HepG2 (cell line): ENCODE measurements at regions not wholly inside any gene's neighbourhood (a gene's known extent, or its start where the extent isn't known, plus 50 kb on each side); places are given as distances from the start of the nearest gene placed in this dataset.

Experiments used
- ATAC-seq: fragments of 200-7000 bp; cut with Tn5 transposase; 3 replicates; pipeline ENCODE4 v1.9.1; 2020; ENCODE audit warnings: mild to moderate bottlenecking, moderate library complexity
- BruUV-seq: library from RNA; stranded (reverse); fragments of 400-500 nt; replicated peaks from 2 replicates; lab custom pipeline; 2021; lab: Mats Ljungman, UMichigan
- CTCF ChIA-PET: fragments of 300-600 bp; formaldehyde crosslinking; extraction: SDS; loops from one replicate; lab custom pipeline; 2021; ENCODE audit warnings: low total read pairs, inconsistent platforms, low intra/inter-chr PET ratio; lab: Yijun Ruan, JAX
- POLR2A ChIA-PET: fragments of 350-600 bp; sonication (Branson Sonifier 250); formaldehyde crosslinking; loops from one replicate; lab custom pipeline; 2020; ENCODE audit warnings: antibody characterized with exemption, inconsistent platforms; lab: Yijun Ruan, JAX
- DNase-seq: peaks from one replicate; pipeline ENCODE4 v3.0.0-alpha.2; 2015; ENCODE audit warnings: low spot score
- FAIRE-seq: peaks from 3 replicates; lab custom pipeline; 2011; peaks lifted over from hg19 to GRCh38; lab: Jason Lieb, UNC
- H2AFZ ChIP-seq: one replicate; pipeline ENCODE4 v1.6.1; 2011; ENCODE audit warnings: low read length, inconsistent platforms
- H3K27ac ChIP-seq: fragments of 300-600 bp; 3 replicates; pipeline ENCODE4 v1.8.0; 2011; ENCODE audit warnings: mixed run types, mild to moderate bottlenecking, mixed read lengths, low read length, inconsistent platforms; ENCODE audit not compliant: insufficient read depth; ENCODE audit errors: extremely low read length
- H3K27me3 ChIP-seq, 2 experiments: fragments of 200-600 bp in 1 of 2; 2 replicates in 1 of 2; 3 replicates in 1 of 2; pipeline versions ENCODE4 v1.6.0 to v1.8.0; 2011; ENCODE audit warnings: low read length in 2 of 2, mild to moderate bottlenecking in 2 of 2, moderate library complexity in 2 of 2, inconsistent platforms in 1 of 2; ENCODE audit not compliant: insufficient read depth in 2 of 2, control insufficient read depth in 1 of 2
- H3K36me3 ChIP-seq, 2 experiments: fragments of 200-600 bp in 1 of 2; replicated peaks in 1 of 2; 2 replicates in 1 of 2; 3 replicates in 1 of 2; pipeline versions ENCODE4 v1.5.1 to v1.8.0; 2011; ENCODE audit warnings: low read length in 2 of 2, inconsistent platforms in 1 of 2; ENCODE audit not compliant: insufficient read depth in 2 of 2, control insufficient read depth in 1 of 2
- H3K4me1 ChIP-seq: 2 replicates; pipeline ENCODE4 v1.5.1; 2012; ENCODE audit warnings: low read length, inconsistent platforms; ENCODE audit not compliant: insufficient read depth
- H3K4me2 ChIP-seq: 2 replicates; pipeline ENCODE4 v1.6.0; 2011; ENCODE audit warnings: low read depth, low read length, inconsistent platforms
- H3K4me3 ChIP-seq, 3 experiments: fragments of 200-600 bp in 1 of 3; sonication (generic), shearing (Covaris generic) in 1 of 3; replicated peaks in 1 of 3; 2 replicates each; pipeline ENCODE4 v1.5.1; 2011 to 2016; ENCODE audit warnings: low read length in 3 of 3, inconsistent platforms in 2 of 3, low read depth in 2 of 3, mild to moderate bottlenecking in 2 of 3, control low read depth in 1 of 3, mixed read lengths in 1 of 3; ENCODE audit not compliant: insufficient read depth in 1 of 3
- H3K79me2 ChIP-seq: one replicate; pipeline ENCODE4 v1.6.1; 2011; ENCODE audit warnings: low read length, inconsistent platforms; ENCODE audit not compliant: insufficient read depth
- H3K9ac ChIP-seq: 2 replicates; pipeline ENCODE4 v1.6.0; 2011; ENCODE audit warnings: mild to moderate bottlenecking, low read depth, low read length, inconsistent platforms; ENCODE audit not compliant: insufficient read depth
- H3K9me3 ChIP-seq: 2 replicates; pipeline ENCODE4 v1.5.1; 2012; ENCODE audit warnings: mild to moderate bottlenecking, low read length
- H4K20me1 ChIP-seq: 2 replicates; pipeline ENCODE4 v1.6.0; 2011; ENCODE audit warnings: inconsistent platforms, mild to moderate bottlenecking, low read length, moderate library complexity; ENCODE audit not compliant: insufficient read depth
- ELF4 ChIP-seq: sonication (generic); formaldehyde crosslinking; IDR thresholded peaks from 2 replicates; pipeline ENCODE4 v1.5.0; 2020; ENCODE audit warnings: missing genetic modification reagents, mild to moderate bottlenecking, moderate library complexity, borderline replicate concordance
- FOXO1 ChIP-seq: sonication (generic); formaldehyde crosslinking; IDR thresholded peaks from 2 replicates; pipeline ENCODE4 v1.4.0; 2020; ENCODE audit warnings: missing genetic modification reagents
- GABPB1 ChIP-seq: IDR thresholded peaks from 2 replicates; pipeline ENCODE4 v1.6.1; 2016; ENCODE audit warnings: mild to moderate bottlenecking, missing genetic modification reagents, moderate library complexity, missing compliant biosample characterization
- HDAC2 ChIP-seq: sonication (generic); formaldehyde crosslinking; IDR thresholded peaks from 2 replicates; pipeline ENCODE4 v1.4.0; 2020; ENCODE audit warnings: missing genetic modification reagents
- KDM1A ChIP-seq: IDR thresholded peaks from 2 replicates; pipeline ENCODE4 v1.6.1; 2016; ENCODE audit warnings: missing compliant biosample characterization
- REXO4 ChIP-seq: sonication (generic); formaldehyde crosslinking; IDR thresholded peaks from 2 replicates; pipeline ENCODE4 v1.8.0; 2022; ENCODE audit warnings: missing genetic modification reagents, mild to moderate bottlenecking, borderline replicate concordance
- ZNF33A ChIP-seq: sonication (generic); formaldehyde crosslinking; IDR thresholded peaks from 2 replicates; pipeline ENCODE4 v1.5.1; 2020; ENCODE audit warnings: missing genetic modification reagents, mild to moderate bottlenecking, moderate library complexity, borderline replicate concordance
- ZNF446 ChIP-seq: sonication (generic); formaldehyde crosslinking; IDR thresholded peaks from 2 replicates; pipeline ENCODE4 v1.5.0; 2020; ENCODE audit warnings: mild to moderate bottlenecking, missing genetic modification reagents
- ZNF780A ChIP-seq: sonication (generic); formaldehyde crosslinking; IDR thresholded peaks from 2 replicates; pipeline ENCODE4 v1.8.0; 2022; ENCODE audit warnings: mild to moderate bottlenecking, missing genetic modification reagents, moderate library complexity
- WGBS: methylation state at CpG from one replicate; pipeline ENCODE4 v1.1.6; 2017; ENCODE audit warnings: low lambda C conversion rate; 5-methylcytosine and 5-hydroxymethylcytosine counted together
- in situ Hi-C: cut with HindIII; loops from 2 replicates; pipeline ENCODE4 v1.10.0; 2017; ENCODE audit warnings: low pct_unique_long_range_greater_than_20kb; ENCODE audit not compliant: extremely low pct_ligation_motif_present
- intact Hi-C: fragments of 100-400 bp; cut with micrococcal nuclease; formaldehyde crosslinking; loops from one replicate; pipeline ENCODE4 v1.10.0; 2022; ENCODE audit not compliant: unreplicated experiment
- TF ChIP-seq, protein P1 (sequence below): sonication (generic); formaldehyde crosslinking; conservative IDR thresholded peaks from 2 replicates; pipeline ENCODE4 v1.4.0; 2020; ENCODE audit warnings: missing genetic modification reagents

DNA sequence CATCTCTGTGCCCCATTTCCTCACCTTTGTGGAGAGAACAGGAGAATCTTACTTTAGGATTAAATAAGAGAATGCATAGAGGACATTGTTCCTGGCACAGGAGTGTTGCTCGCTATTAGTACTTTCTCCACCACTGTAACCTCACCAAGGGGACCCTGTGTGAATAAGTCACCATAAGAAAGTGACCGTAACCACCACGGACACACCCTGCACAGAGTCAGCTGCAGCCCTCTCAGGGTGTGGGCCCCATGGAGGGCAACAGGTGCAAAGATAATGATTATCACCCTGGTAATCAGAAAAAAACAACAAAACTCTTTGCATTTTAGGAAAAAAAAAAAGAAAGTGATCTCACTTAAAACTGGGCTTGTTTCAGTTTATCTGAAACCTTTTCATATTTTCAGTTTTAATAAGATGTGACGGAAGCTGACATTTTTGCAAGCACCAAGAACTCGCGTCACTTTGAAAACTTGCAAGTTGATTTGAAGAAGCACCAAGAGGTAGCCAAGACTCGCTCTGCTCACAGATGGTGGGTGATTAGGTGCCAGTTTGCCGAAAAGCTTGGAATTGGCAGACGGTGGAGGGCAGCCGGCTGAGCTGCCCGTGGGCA lies 87.0 kb upstream of the VRK1 start:
- Histone ChIP-seq H3K4me3 (no peak overlapping the region), H4K20me1 (no peaks in the 10 kb centered on the region), H3K4me1 (no peaks in the 10 kb centered on the region), H2AFZ (no peak overlapping the region), H3K79me2 (no peaks in the 10 kb centered on the region), H3K9me3 (no peaks in the 10 kb centered on the region), H3K9ac (no peak overlapping the region), H3K36me3 (no peaks in the 10 kb centered on the region), H3K4me2 (no peak overlapping the region), H3K27me3 (peaks cover 3 to 44% of the 10 kb centered on the region in 2 experiments), H3K27ac (no peak overlapping the region)
- in situ Hi-C loops (no loop called here), intact Hi-C loops (no loop called here)
- no peak for TF ChIP-seq ZNF780A
- TF ChIP-seq, protein P1, sequence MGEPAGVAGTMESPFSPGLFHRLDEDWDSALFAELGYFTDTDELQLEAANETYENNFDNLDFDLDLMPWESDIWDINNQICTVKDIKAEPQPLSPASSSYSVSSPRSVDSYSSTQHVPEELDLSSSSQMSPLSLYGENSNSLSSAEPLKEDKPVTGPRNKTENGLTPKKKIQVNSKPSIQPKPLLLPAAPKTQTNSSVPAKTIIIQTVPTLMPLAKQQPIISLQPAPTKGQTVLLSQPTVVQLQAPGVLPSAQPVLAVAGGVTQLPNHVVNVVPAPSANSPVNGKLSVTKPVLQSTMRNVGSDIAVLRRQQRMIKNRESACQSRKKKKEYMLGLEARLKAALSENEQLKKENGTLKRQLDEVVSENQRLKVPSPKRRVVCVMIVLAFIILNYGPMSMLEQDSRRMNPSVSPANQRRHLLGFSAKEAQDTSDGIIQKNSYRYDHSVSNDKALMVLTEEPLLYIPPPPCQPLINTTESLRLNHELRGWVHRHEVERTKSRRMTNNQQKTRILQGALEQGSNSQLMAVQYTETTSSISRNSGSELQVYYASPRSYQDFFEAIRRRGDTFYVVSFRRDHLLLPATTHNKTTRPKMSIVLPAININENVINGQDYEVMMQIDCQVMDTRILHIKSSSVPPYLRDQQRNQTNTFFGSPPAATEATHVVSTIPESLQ (CRISPR knock-in tag) = no peak
- no peak for TF ChIP-seq ZNF33A (CRISPR knock-in tag)
- TF ChIP-seq ZNF446 (CRISPR knock-in tag) = no peak
- no peak for TF ChIP-seq HDAC2 (CRISPR knock-in tag)
- TF ChIP-seq KDM1A (CRISPR knock-in tag) = no peak
- TF ChIP-seq REXO4 (CRISPR knock-in tag) = no peak
- TF ChIP-seq GABPB1 = no peak
- TF ChIP-seq FOXO1 (CRISPR knock-in tag) = no peak
- no peak for TF ChIP-seq ELF4 (CRISPR knock-in tag)
- FAIRE-seq (no peak), ATAC-seq (no peak), DNase-seq (no peak)
- BruUV-seq = no TSS peak
- WGBS = 57% methylated on average over 9 of the region's 11 CpGs
- CTCF ChIA-PET = no interaction called here
- POLR2A ChIA-PET = no interaction called here
